ENCODE measurements at regions not wholly inside any gene's neighbourhood (a gene's known extent, or its start where the extent isn't known, plus 50 kb on each side); places are given as distances from the start of the nearest gene placed in this dataset.
A peak's percentile ranks its signal among the peaks of the same experiment; 100 is the strongest.

DNA sequence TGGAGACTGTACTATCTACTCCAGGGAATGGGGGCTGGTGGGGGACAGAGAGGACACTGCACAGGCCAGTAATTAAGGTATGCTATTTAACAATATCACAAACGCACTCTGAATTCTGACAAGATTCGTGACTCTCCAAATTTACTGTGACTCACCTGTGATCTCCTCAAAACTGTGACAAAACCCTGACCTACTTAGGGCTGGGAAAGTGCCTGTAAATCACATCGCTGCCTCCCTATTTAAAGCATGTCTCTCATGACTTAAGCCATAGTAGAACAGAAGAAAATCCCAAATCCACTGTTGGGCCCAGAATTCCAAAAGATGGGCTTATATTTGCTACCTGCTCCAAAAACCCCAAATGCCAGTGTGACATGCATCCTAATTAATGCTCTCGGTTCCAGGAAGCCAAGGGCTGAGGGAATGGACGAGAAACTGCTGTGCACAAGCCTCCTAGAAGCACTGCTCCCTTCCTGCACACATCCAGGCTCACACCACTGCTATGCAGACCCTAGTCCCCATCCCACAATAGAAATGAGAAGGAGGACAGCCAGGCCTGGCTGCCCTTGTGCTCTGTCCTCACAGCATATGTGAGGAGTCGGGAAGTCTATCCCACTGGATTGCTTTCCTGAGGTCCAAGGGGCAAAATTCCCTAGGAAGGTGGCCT, 187.7 kb upstream of the CHRNA7 start:
- FAIRE-seq: no peak

DNA sequence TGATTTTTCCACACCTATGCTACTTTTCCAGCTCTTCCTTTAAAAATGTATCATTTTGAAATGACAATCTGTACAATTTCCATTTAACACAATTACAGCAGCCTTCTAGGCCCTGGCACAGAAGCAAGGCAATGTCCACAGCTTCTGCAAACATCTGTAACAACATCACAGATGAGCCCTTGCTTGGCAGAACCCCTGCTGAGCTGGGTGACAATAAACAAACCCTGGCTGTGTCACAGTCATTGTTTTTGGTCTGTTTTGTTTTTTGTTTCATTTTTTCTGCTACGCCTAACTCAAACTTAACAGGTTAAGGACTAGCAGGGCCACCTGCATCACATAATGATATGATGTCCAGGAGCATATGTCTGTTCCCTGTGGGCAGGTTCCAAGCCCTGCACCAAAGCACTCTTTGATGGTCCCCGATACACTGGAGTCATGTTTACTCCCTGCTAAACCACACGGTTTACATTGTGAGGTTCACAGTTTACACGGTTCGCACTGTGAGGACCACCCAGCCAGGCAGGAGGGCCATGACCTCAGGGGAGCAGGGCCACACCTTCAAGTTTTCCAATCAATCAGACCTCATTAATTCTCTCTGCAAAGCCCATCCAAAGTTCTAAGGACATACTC, 186.8 kb upstream of the CHRNA7 start:
- FAIRE-seq: no peak

DNA sequence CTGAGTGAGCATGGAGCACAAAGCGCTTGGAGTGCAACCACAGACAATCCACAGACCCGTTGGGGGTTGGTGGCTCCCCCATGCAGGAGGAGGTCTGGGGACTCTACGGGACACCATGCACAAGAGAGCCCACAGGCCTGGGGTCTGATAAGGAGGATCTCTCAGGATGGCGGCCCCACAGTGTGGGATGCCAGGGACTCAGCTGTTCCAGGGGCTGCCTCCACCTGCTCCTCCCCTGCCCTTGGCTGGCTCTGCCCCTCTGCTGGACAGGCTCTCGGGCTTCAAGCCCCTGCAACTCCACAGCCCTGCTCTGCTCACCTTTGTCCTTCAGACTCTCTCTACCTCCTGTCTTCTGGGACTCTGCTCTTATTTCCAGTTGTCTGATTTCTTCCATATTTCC, 184.5 kb upstream of the CHRNA7 start:
- no peak for FAIRE-seq

DNA sequence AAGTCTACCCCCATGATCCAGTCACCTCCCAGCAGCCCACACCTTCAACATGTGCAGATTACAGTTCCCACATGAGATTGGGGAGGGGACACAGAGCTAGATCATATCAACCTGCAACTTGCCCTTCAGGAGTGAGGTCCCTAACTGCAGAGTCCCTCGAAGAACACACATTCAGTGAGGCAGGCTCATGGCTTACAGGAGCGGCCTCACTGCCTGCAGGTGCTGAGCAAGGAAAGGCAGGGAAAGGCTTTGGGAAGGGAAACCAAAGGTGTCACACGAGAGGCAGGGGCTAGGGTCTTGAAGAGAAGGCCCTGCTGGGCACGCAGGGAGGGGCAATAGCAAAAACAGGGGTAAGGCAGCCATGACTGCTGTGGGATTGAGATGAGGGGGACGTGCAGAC, 182.4 kb upstream of the CHRNA7 start:
- no peak for FAIRE-seq

DNA sequence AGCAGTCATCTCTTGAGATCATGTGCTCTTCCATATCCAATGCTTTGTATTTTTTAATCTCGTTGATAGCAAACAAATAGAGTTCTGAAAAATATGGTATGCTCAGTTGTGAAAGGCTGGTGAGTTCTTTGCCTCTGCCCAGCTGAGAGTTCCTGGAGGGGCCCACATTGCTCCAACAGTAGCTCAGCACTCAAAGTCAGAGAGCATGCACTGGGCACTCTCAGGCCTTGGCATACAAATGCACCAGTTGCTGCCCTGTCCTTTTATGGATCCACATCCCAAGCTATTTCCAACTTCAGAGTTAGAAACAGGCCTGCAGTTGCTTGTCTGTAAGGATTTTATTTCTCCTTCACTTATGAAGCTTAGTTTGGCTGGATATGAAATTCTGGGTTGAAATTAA, 181.7 kb upstream of the CHRNA7 start:
- no peak for FAIRE-seq

DNA sequence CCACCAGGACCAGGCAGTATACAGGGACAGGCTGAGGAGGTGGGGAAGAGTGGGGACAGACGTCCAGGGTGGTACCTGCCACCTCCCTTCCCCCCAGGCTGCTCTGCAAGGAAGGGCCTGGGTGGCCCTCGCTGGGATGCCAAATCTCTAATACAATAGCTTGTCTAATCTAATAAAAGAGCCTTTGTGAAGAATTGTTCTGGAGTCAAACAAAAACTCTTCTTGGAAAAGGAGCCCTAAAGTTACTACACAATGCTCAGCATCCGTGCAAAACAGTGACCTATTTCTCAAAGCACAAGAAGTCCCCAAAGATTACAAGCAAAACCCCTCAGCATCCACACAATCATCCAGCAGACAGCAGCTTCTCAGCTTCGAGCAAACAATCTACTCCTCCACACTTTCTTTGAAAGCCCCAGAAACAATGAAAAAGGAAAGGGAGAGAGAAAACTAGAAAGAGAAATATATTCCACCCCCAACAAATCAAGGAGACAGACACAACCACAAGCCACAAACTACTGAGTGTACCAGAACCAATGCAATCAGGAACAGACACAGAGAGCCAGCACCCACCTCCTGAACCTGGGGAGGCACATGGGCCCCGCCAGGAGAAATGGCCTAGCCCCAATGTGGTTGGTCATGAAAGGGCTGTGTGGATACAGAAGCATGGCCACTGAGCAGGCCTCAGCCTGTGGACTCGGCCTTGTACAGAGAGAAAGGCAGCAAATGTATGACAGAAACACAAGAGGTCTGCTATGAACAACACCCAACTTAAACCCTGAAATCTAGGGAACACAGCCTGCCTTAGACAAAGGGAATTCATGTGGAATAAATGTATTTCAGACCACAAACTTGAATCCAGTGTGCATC, 177.1 kb upstream of the CHRNA7 start:
- no peak for FAIRE-seq

DNA sequence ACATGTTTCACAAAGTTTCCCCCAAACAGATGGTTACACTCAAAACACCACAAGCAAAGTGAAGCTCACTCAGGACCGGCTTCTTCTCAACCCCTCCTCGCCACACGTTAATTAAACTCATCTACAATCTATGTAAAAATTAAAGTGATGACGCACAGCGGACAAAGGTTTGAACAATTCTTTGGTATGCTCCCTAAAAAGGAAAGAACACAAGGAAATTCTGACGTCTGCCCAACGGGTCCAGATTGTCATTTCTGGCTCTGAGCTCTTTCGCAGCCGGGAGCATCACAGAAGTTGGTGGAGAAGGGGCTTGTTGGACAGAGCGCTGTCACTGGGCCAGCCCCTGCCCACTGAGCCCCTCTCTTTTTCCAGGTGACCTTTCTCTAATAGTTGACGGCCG, 173.7 kb upstream of the CHRNA7 start:
- FAIRE-seq: no peak

DNA sequence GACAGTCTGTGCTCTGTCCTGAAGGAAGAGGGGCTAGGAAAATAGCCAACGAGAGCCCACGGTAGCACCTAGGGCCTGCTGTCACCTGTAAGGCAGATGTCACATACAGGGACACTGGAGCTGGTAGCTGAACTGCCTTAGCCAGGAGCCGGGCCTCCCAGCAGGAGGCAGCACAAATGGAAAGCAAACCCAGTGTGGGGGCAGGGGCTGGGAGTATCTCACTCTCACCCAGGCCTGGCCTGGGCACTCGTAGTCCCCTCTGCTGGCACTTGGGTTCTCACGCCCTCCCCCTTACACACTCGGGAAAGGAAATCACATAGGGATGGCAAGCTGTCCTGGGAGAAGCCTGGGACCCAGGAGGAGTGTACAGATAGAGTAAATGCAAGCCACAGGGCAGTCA, 173.1 kb upstream of the CHRNA7 start:
- FAIRE-seq: no peak

DNA sequence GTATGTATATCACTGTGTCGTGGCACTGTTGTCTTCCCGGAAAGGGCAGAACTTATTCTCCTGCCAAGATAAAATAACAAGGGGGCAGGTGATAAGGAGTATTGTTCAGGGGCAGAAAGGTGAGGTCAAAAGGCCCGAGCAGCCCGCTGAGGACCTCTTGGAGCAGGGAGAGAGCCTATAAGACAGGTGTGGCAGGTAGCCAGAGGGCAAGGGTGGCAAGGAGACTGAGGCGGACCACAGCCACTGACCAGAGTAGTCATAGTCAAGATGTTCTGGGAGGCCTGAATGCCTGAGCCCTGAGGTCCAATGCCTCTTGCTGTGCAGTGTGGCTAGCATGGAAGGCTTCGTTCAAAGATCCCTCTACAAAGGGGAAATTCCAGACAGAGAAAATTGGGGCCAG, 172.3 kb upstream of the CHRNA7 start:
- FAIRE-seq: no peak

DNA sequence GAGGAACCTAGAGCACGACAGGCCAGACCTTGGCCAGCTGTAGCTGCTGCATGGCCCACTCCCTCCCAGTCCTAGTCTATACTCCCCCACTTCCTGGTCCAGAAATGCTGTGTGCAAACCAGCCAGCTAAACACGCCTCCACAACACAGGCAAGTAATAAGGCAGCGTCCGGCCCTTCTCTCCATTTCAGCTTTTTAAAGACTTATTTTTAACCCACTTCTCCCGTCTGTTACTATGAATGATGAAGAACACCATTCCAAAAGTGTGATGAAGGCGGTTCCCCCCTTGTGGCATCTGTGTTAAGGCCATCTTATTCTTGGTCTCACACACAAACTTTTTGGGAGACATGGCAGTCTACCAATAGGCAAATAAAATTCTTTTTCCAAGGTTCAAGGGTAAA, 164.1 kb upstream of the CHRNA7 start:
- no peak for FAIRE-seq

DNA sequence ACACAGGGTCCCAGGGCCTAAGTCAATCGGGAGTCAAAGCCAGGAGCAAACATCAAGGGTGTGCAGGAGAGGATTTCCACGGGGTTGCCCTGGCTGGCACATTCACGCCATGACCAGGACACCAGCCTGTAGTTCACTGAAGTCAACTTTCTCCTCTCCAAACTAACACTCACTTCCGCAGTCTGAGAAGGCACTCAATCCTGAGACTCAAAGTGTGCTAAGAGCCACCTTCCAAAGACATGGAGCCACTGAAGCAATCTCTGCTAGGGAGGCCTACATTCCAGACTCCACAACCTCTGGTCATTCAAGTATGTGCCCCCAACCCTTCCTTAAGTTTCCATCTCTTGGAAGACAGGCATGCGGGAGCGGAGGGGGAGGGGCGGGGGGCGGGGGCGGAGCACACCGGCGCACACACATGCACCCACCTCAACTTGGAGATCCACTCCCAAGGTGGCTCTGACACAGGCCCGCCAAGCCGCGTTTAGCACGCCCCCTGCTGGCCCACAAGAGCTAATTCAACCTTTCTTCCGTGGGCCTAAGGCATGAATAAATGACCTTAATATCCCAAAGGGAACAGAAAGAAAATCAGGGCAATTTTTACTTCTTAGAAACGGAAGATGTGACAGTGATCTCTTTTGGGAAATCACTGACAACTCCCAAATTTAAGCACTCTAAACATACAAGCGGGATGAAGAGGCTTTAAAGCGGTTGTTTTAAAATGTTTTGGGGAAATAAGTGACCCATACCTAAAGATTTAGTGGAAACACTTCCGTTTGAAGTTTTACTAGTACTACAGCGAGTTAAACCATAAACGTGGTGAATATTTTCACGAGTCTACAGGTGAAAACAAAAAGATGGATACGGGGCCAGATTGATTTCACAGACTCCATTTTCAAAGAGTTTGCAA, 162.5 kb upstream of the CHRNA7 start:
- peak; percentile 64 for FAIRE-seq

DNA sequence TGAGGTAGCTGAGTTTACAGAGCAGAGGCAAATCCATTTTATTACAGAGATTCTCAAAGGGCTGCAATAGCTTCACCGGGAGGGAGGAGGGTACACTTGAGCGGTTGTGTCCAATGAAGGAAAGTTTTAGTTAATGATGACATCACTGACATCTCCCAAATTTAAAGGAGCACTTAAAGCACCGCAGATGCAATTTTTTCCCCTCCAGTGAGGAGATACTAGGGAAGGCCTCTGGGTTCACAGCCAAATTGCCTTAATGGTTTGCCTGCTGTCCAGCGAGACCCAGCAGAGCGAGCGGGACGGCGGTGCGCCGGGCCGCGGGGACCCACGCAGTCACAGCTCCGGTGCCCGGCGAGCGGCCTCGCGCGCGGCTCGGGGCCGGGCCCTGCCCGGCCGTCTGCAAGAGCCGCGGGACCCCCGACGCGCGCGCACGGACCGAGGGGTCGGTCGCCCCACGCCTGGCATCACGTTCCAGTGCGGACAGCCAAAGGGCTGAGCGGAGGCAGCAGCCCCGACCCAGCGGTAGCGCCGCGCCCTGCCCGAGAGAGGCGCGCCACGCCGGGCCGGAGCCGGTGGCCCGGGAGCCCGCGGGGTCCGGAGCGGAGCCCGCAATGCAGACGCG, 160.5 kb upstream of the CHRNA7 start:
- no peak for FAIRE-seq

DNA sequence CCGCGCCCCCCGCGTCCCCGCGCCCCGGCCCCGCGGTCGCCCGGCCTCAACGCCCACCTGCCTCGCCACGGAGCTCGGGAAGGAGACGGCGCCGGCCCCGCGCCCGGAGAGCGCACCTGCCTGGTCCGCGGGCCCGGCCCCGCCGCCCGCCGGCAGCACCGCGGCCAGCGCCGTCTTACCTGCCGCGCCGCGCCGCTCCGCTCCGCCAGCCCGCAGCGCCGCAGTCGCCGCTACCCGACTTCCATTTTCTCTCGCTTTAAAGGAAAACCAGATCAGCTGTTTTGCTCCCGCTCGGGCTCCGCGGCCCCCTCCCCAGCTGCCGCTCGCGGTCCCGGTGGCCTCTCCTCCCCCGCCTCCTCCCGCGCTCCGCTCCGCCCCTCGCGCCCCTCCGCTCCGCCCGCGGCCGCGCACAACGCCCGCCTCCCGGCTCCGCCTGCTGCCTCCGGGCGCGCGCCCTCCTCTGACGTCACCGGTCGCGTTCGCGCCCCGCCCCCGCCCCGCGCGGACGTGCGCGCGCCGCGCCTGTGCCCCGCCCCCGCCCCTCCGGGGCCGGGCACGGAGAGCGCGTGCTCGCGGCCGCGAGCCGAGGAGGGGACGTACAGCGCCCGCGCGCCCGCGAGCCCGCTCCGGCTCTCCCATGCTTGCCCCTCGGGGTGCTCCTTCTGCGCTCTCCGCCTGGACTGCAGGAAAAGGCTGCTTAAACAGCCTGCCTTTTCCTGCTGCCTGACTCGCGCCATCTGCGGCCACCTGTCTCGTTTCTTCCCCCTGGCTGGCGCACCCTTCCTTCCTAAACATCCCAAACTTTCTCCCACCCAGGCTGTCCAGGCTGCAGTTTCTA, 159.8 kb upstream of the CHRNA7 start, which contains the start of gene OTUD7A:
OTUD7A (minus strand) TSS at position 346 of the 838 bp plus-strand sequence.
- FAIRE-seq: no peak

DNA sequence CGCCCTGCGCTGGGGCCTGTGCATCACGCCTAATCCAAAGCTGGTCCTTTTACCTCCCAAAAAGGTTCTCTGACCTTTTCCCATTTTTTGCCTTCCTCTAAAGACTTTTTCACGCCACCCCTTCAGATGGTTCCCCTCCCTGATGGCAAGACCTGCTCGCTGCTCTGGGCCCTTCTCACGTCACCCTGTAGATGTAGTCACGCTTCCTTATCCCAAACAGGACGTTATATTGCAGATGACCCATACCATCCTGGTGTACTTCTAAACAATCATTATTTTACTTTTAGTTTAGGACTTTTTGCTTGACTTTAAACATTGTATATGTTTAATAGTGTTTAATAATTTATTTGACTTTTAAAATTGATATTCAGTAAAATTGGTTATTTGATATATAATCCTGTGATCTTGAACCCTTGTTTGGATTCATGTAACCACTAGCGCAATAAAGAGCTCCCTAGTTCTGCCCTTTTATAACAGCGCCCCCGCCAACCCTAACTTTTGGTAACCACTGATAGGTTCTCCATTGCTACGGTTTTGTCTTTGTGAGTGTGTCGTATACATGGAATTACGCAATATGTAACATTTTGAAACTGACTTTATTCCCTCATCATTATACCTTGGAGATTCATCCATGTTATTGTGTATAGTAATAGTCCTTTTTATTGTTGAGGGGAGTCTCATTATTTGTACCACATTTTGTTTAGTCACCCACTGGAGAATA, 159.0 kb upstream of the CHRNA7 start:
- no peak for FAIRE-seq

DNA sequence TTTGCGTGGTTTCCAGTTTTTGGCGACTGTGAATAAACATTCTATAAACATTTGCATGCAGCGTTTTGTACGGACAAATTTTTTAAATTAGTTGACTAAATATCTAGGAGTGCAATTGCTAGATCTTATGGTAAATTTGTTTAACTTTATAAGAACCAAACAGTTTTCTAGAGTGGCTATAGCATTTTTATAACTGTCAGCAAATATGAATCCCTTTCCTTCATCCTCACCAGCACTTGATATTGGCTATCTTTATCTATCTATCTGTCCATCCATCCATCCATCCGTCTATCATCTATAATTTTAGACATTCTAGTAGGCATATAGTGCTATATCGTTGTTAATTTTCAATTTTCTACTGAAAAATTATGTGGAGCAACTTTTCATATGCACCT, 158.4 kb upstream of the CHRNA7 start:
- FAIRE-seq: no peak

DNA sequence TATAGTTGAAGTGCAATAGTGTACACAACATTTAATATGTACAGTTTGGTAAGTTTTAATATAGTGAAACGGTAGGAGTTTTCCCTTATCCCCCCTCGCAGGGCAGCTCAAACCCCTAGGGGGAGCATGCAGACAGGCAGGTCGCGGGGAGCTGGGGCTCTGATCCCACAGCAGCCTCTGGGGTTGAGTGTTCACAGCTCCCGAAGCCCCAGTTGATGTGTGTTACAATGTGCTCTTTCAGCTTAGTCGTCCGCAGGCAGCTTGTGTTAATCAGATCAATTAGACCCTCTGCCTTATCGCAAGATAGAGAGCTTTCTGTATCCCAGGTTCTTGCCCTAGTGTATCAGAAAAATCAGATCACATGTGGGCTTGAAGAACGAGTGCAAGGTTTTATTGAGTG, 143.1 kb upstream of the CHRNA7 start:
- no peak for FAIRE-seq

DNA sequence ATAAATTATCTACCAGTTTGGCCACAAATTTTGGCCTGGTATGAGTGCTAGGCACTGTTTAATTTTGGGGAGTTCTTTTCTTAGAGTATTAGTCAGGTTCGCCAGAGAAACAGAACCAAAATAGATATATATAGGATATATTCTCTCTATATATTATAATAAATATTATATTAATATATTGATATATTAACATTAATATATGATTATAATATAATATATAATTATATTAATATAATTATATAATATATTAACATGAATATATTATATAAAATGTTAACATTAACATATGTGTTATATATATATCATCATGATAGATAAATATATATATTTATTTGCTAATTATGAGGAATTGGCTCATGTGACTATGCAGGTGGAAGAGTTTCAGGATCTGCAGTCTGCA, 137.8 kb upstream of the CHRNA7 start:
- no peak for FAIRE-seq

DNA sequence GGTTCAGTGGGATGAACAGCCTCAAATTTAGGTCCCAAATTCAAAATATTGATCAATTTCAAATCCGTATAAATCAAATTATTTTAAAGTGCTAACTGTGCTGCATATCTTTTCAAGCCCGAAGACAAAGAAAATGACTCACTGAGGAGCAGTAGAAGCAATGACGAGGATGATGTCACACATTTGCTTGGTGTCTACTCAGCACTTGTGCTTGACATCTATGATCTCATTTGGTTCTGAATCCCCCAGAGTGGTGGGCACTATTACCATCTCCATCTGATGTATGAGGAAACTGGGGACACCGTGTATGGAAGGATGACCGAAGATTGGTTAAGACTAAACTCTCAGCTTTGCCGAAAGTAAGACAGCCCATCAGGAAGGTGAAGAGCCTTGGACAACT, 136.5 kb upstream of the CHRNA7 start:
- no peak for FAIRE-seq

DNA sequence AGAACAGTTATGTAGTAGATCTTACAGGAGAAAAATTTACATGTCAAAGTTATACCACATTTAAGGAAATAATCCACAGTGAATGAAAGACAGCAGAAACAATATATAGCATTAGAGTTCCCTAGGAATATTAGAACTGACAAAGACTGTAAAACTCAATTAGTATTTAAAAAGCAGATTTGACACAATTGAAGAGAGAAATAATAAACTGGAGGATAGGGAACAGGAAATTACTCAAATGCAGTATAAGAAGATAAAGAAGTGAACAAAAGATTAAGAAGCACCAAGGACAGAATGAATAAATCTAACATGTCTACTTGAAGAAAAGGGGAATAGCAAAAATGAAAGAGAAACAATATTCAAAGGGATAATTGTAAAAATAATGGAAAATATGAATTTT, 132.6 kb upstream of the CHRNA7 start:
- FAIRE-seq: no peak

DNA sequence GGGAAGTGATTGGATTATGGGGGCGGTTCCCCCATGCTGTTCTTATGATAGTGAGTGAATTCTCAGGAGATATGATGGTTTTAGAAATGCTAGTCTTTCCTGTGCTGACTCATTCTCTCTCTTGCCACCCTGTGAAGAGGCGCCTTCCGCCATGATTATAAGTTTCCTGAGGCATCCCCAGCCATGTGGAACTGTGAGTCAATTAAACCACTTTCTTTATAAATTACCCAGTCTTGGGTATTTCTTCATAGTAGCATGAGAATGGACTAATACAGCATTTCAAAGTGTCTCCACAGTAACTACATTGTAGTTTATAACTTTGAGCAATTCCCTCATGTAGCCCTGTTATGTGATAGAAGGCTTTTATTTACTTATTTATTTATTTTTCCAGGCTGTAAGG, 128.8 kb upstream of the CHRNA7 start:
- no peak for FAIRE-seq

DNA sequence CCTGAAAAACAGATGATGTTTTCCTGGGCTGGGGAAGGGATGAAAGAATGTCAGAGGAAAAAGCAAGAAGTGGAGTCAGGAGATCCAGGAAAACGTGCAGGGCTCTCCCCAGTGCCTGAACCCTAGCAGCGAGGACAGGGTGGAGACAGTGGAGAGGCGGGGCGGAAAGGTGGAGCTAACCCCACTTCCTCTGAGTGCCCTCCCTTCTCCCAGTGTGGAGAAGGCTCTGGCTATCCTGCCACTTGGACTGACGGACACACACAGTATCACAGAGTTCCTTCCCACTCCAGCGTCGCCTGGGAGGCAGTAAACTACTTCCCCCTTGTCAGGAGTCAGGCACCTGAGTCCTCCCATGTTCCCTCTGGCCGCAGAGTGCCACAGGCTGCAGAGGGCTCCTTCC, 125.3 kb upstream of the CHRNA7 start:
- no peak for FAIRE-seq

All from islet of Langerhans (tissue), 1 donor.